ENCODE measurements at regions not wholly inside any gene's neighbourhood (a gene's known extent, or its start where the extent isn't known, plus 50 kb on each side); places are given as distances from the start of the nearest gene placed in this dataset.

DNA sequence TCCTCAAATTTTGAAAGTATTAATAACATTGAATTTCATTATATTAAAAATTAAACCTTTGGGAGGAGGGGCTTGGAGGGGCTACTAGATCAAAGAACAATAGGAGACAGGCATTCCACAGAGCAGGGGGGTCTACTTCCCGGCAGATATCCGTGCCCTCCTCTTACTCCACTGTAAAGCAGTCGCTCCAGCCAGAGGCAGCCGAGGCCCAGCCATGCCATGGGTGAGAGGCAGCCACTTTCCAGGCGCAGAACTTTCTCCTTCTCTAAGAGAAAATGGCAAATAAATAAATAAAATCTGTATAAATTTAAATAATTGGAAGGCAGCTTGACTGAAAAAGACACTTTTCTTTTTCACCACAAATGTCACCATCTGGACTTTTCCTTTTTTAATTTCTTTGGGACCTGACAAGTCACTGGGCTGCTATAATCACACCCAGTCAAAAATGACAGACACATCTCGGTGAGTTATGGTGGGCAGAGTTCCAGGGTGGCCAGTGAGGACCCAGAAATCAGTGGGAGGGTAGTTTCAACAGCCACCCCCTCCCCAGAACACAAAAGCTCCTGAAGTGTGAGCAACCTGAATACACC lies 302.2 kb upstream of the SMARCA2 start:
- TF ChIP-seq, protein P1, sequence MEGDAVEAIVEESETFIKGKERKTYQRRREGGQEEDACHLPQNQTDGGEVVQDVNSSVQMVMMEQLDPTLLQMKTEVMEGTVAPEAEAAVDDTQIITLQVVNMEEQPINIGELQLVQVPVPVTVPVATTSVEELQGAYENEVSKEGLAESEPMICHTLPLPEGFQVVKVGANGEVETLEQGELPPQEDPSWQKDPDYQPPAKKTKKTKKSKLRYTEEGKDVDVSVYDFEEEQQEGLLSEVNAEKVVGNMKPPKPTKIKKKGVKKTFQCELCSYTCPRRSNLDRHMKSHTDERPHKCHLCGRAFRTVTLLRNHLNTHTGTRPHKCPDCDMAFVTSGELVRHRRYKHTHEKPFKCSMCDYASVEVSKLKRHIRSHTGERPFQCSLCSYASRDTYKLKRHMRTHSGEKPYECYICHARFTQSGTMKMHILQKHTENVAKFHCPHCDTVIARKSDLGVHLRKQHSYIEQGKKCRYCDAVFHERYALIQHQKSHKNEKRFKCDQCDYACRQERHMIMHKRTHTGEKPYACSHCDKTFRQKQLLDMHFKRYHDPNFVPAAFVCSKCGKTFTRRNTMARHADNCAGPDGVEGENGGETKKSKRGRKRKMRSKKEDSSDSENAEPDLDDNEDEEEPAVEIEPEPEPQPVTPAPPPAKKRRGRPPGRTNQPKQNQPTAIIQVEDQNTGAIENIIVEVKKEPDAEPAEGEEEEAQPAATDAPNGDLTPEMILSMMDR (IDR thresholded peaks at IDR 0.05 in 4 of 5, conservative IDR thresholded peaks at IDR 0.05 in 1 of 5) = no peak
- TF ChIP-seq POLR2A (IDR thresholded peaks at IDR 0.05) = no peak
